SK-N-SH treated with all-trans-retinoic acid at 6 μM for 48 hours (cell line): ENCODE measurements at regions not wholly inside any gene's neighbourhood (a gene's known extent, or its start where the extent isn't known, plus 50 kb on each side); places are given as distances from the start of the nearest gene placed in this dataset.

Experiments used
- ESRRG ChIP-seq: fragments of 250-450 bp; sonication (Bioruptor Pico); IDR thresholded peaks from 2 replicates; pipeline ENCODE4 v1.6.1; 2021; ENCODE audit warnings: mild to moderate bottlenecking
- OSR1 ChIP-seq: fragments of 250-450 bp; sonication (Bioruptor Pico); IDR thresholded peaks from 2 replicates; pipeline ENCODE4 v1.8.0; 2022; ENCODE audit warnings: moderate library complexity, mild to moderate bottlenecking, inconsistent platforms
- PPARA ChIP-seq: fragments of 250-450 bp; sonication (Bioruptor Pico); IDR thresholded peaks from 2 replicates; pipeline ENCODE4 v1.5.0; 2020; ENCODE audit warnings: mild to moderate bottlenecking, borderline replicate concordance

DNA sequence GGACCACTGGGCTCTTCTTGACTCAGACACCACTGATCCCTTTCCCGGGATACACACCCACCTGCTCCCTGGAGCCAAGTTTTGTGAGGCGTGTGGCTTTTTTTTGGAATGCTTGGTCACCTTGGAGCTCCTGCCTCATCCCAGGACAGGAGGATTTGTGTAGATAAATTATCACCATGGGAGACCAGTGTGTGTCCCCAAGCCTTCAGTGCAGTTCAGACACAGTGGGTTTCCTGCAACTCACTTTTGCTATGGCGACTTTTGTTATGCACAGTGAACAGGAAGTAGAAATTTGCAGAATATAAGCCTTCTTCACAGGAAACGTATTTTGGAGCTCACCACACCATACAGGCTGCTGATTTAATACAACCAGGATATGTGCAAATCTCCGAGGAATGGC lies 357.4 kb downstream of the PAX1 start:
- TF ChIP-seq PPARA (no peak), ESRRG (no peak), OSR1 (CRISPR knock-in tag) (no peak)
